ENCODE measurements at regions not wholly inside any gene's neighbourhood (a gene's known extent, or its start where the extent isn't known, plus 50 kb on each side); places are given as distances from the start of the nearest gene placed in this dataset.

GRCh38 chr5:75965292-75965691, 117.9 kb upstream of the SV2C start:
- TF ChIP-seq POLR2A (IDR thresholded peaks at IDR 0.05) (no peak), CTCF (IDR thresholded peaks at IDR 0.05) (no peak), POLR2AphosphoS5 (IDR thresholded peaks at IDR 0.05) (no peak), EP300 (IDR thresholded peaks at IDR 0.05; ENCODE audit: low read depth) (no peak)
